HG03039 (cell line): ENCODE measurements at regions not wholly inside any gene's neighbourhood (a gene's known extent, or its start where the extent isn't known, plus 50 kb on each side); places are given as distances from the start of the nearest gene placed in this dataset.
A peak's percentile ranks its signal among the peaks of the same experiment; 100 is the strongest.

ENCODE experiments used
- ATAC-seq: cut with Tn5 transposase; IDR thresholded peaks from one replicate; pipeline ENCODE4 v1.9.1; 2021; ENCODE audit warnings: mild to moderate bottlenecking, moderate library complexity; ENCODE audit not compliant: unreplicated experiment

- no peak for ATAC-seq
These were observed 309.5 kb downstream of the OSTF1 start for GRCh38 chr9:75397836-75398235.

- ATAC-seq: no peak
These were observed 320.1 kb downstream of the OSTF1 start for GRCh38 chr9:75408391-75408790.

- no peak for ATAC-seq
These were observed 322.1 kb downstream of the OSTF1 start for GRCh38 chr9:75410405-75410804.

GRCh38 chr9:75414371-75415160, 326.3 kb downstream of the OSTF1 start:
- no peak for ATAC-seq

GRCh38 chr9:75417471-75417870, 329.2 kb downstream of the OSTF1 start:
- no peak for ATAC-seq

- no peak for ATAC-seq
These were observed 330.2 kb downstream of the OSTF1 start for GRCh38 chr9:75418518-75418917.

- no peak for ATAC-seq
These were observed 334.7 kb downstream of the OSTF1 start for GRCh38 chr9:75422944-75423522.

GRCh38 chr9:75429531-75430475, 341.5 kb downstream of the OSTF1 start:
- no peak for ATAC-seq

- no peak for ATAC-seq
These were observed 343.1 kb downstream of the OSTF1 start for GRCh38 chr9:75431375-75431774.

- ATAC-seq: no peak
These were observed 344.1 kb downstream of the OSTF1 start for GRCh38 chr9:75432386-75432785.

GRCh38 chr9:75432888-75433287, 344.6 kb downstream of the OSTF1 start:
- ATAC-seq: no peak

- ATAC-seq: peak; percentile 64
These were observed 350.4 kb downstream of the OSTF1 start for GRCh38 chr9:75438716-75439115.

- ATAC-seq: no peak
These were observed 352.6 kb downstream of the OSTF1 start for GRCh38 chr9:75440914-75441313.

- no peak for ATAC-seq
These were observed 356.8 kb downstream of the OSTF1 start for GRCh38 chr9:75445144-75445543.

- ATAC-seq: no peak
These were observed 359.0 kb downstream of the OSTF1 start for GRCh38 chr9:75447281-75447680.

- ATAC-seq: no peak
These were observed 360.0 kb downstream of the OSTF1 start for GRCh38 chr9:75448281-75448680.

- no peak for ATAC-seq
These were observed 360.6 kb downstream of the OSTF1 start for GRCh38 chr9:75448955-75449354.

- ATAC-seq: no peak
These were observed 362.7 kb downstream of the OSTF1 start for GRCh38 chr9:75451045-75451444.

- no peak for ATAC-seq
These were observed 363.2 kb downstream of the OSTF1 start for GRCh38 chr9:75451505-75451904.

GRCh38 chr9:75452512-75452911, 364.2 kb downstream of the OSTF1 start:
- ATAC-seq: no peak

- ATAC-seq: no peak
These were observed 365.7 kb downstream of the OSTF1 start for GRCh38 chr9:75454043-75454442.

- no peak for ATAC-seq
These were observed 366.6 kb downstream of the OSTF1 start for GRCh38 chr9:75454891-75455290.
